Colonic mucosa (tissue), 4 donors: ENCODE measurements at regions not wholly inside any gene's neighbourhood (a gene's known extent, or its start where the extent isn't known, plus 50 kb on each side); places are given as distances from the start of the nearest gene placed in this dataset.
"Not testable (repeated sequence)": the region's sequence is repeated elsewhere in the genome, so short reads cannot be mapped to it uniquely, and the experiment has no call there.

ENCODE experiments used
- DNase-seq: peaks from one replicate; pipeline ENCODE4 v3.0.0-alpha.2; 2020
- H3K27ac ChIP-seq: fragments of 200-600 bp; one replicate; pipeline ENCODE4 v1.8.0; 2021
- H3K27me3 ChIP-seq: fragments of 200-600 bp; one replicate; pipeline ENCODE4 v1.8.0; 2021
- H3K36me3 ChIP-seq: fragments of 200-600 bp; one replicate; pipeline ENCODE4 v1.8.0; 2021
- H3K4me1 ChIP-seq: fragments of 200-600 bp; one replicate; pipeline ENCODE4 v1.8.0; 2021; ENCODE audit warnings: mild to moderate bottlenecking
- H3K4me3 ChIP-seq: fragments of 200-600 bp; one replicate; pipeline ENCODE4 v1.8.0; 2021
- H3K9ac ChIP-seq, 2 donors: one replicate each; pipeline ENCODE4 v1.7.0; 2013; ENCODE audit warnings: control low read depth in 2 of 2, low read depth in 2 of 2, low read length in 2 of 2
- H3K9me3 ChIP-seq: fragments of 200-600 bp; one replicate; pipeline ENCODE4 v1.8.0; 2021
- intact Hi-C: fragments of 100-400 bp; cut with DNase I; formaldehyde crosslinking; loops from one replicate; pipeline ENCODE4 v1.14.1; 2022
- TF ChIP-seq, protein P1 (sequence below): fragments of 200-600 bp; IDR thresholded peaks from one replicate; pipeline ENCODE4 v1.8.0; 2022; ENCODE audit warnings: antibody characterized with exemption, mild to moderate bottlenecking
- donor health status: healthy.
- donor health status: DM: no; HTN: no; CAD: no.
- donor health status: DM: no; HTN: no; CAD: no.

DNA sequence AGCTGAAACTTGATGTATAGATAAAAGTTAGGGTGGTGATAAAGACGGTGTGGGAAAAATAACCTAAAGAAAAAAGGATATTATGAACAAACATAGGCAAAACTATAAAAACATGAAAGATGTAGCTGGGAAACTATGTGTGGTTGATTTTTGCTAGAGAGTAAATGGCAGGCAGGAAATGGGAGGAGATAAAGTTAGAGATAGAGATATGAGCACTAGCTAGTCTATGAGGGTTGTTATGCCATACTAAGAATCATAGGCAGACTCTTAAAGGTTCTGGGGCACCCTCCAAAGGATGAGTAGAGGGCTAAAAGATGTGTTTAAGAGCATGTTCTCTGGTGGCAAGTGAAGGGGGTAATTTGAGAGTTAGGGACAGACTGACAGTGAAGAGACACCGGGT lies 1109.2 kb downstream of the GATA3 start:
- H3K27ac ChIP-seq, result no peak overlapping the region
- intact Hi-C loops, result no loop called here
- H3K27me3 ChIP-seq, result no peaks in the 10 kb centered on the region
- no peak overlapping the region for H3K9ac ChIP-seq
- no peaks in the 10 kb centered on the region for H3K9me3 ChIP-seq
- DNase-seq, result no peak
- H3K4me1 ChIP-seq, result no peaks in the 10 kb centered on the region
- TF ChIP-seq, protein P1, sequence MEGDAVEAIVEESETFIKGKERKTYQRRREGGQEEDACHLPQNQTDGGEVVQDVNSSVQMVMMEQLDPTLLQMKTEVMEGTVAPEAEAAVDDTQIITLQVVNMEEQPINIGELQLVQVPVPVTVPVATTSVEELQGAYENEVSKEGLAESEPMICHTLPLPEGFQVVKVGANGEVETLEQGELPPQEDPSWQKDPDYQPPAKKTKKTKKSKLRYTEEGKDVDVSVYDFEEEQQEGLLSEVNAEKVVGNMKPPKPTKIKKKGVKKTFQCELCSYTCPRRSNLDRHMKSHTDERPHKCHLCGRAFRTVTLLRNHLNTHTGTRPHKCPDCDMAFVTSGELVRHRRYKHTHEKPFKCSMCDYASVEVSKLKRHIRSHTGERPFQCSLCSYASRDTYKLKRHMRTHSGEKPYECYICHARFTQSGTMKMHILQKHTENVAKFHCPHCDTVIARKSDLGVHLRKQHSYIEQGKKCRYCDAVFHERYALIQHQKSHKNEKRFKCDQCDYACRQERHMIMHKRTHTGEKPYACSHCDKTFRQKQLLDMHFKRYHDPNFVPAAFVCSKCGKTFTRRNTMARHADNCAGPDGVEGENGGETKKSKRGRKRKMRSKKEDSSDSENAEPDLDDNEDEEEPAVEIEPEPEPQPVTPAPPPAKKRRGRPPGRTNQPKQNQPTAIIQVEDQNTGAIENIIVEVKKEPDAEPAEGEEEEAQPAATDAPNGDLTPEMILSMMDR, result no peak
- H3K4me3 ChIP-seq, result no peak overlapping the region
- H3K36me3 ChIP-seq, result no peaks in the 10 kb centered on the region

DNA sequence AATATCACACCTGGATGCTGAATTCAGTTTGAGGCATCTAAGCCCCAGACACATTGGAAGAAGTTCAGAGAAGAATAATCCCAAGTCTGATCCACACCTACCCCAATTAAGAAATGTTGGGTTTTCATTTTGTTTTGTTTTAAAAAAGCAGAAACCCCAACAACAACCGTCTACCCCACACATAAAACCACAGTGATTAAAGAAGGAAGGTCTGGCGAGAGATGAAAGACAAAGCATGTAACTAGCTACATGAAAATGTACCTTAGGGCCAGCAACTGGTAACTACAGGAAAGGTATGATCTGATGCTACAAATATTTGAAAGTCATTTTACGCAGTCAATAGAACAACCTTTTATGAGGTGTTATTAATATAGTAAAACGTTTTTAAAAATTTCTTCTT lies 1112.3 kb downstream of the GATA3 start:
- DNase-seq, result no peak
- intact Hi-C loops, result no loop called here
- TF ChIP-seq, protein P1, result no peak
- no peak overlapping the region for H3K9ac ChIP-seq
- no peak overlapping the region for H3K27ac ChIP-seq
- H3K36me3 ChIP-seq, result no peaks in the 10 kb centered on the region
- no peaks in the 10 kb centered on the region for H3K27me3 ChIP-seq
- no peak overlapping the region for H3K4me3 ChIP-seq
- H3K9me3 ChIP-seq, result no peaks in the 10 kb centered on the region
- no peaks in the 10 kb centered on the region for H3K4me1 ChIP-seq

DNA sequence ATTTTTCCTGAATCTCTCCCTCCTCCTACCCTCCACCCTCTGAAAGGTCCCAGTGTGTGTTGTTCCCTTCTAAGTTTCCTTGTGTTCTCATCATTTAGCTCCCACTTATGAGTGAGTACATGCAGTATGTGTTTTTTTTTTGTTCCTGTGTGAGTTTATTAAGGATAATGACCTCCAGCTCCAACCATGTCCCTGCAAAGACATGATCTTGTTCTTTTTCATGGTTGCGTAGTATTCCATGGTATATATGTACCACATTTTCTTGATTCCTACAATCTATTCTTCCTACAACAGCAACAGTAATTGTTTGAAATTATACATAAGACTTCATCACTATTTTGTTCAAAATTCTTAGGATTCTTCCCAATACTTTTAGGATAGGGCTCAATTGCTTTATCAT lies 1117.8 kb downstream of the GATA3 start:
- Histone ChIP-seq H3K27me3 (no peaks in the 10 kb centered on the region), H3K36me3 (no peaks in the 10 kb centered on the region), H3K4me1 (no peaks in the 10 kb centered on the region), H3K9ac (no peak overlapping the region), H3K27ac (no peak overlapping the region), H3K9me3 (no peaks in the 10 kb centered on the region), H3K4me3 (no peak overlapping the region)
- intact Hi-C loops, result no loop called here
- DNase-seq, result no peak
- TF ChIP-seq, protein P1, result no peak

DNA sequence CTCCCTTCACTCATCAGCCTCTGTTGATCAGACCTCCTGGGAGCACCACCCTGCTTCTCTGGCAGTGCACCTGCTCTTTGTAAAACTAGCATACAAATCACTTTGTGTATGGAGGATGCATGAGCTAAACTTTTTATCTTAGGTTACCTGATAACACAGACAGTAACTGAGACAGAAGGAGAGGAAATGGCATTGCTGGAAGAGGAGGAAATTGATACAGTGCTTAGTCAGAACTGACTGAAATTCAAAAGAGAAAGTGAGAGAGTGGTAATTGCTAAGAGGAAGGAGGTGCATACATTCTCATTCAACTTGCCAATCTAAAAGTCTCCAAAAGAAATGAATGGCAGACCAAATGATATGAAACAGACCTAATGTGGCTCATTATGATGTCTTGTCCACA lies 1120.7 kb downstream of the GATA3 start:
- Histone ChIP-seq H3K4me1 (no peaks in the 10 kb centered on the region), H3K9me3 (no peaks in the 10 kb centered on the region), H3K4me3 (no peak overlapping the region), H3K27ac (no peak overlapping the region), H3K27me3 (no peaks in the 10 kb centered on the region), H3K36me3 (no peaks in the 10 kb centered on the region), H3K9ac (no peak overlapping the region)
- intact Hi-C loops, result no loop called here
- TF ChIP-seq, protein P1, result no peak
- no peak for DNase-seq

DNA sequence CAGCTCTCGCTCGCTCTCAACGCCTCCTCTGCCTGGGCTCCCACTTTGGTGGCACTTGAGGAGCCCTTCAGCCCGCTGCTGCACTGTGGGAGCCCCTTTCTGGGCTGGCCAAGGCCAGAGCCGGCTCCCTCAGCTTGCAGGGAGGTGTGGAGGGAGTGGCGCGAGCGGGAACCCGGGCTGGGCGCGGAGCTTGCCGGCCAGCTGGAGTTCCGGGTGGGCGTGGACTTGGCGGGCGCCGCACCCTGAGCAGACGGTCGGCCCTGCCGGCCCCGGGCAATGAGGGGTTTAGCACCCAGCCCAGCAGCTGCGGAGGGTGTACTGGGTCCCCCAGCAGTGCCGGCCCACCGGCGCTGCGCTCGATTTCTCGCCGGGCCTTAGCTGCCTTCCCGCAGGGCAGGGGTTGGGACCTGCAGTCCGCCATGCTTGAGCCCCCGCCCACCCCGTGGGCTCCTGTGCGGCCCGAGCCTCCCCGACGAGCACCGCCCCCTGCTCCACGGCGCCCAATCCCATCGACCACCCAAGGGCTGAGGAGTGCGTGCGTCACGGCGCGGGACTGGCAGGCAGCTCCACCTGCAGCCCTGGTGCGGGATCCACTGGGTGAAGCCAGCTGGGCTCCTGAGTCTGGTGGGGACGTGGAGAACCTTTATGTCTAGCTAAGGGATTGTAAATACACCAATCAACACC lies 1128.9 kb downstream of the GATA3 start:
- H3K4me3 ChIP-seq, H3K9me3 ChIP-seq, H3K9ac ChIP-seq, H3K36me3 ChIP-seq, DNase-seq, intact Hi-C loops, H3K27ac ChIP-seq, H3K27me3 ChIP-seq, H3K4me1 ChIP-seq: not testable (repeated sequence)

DNA sequence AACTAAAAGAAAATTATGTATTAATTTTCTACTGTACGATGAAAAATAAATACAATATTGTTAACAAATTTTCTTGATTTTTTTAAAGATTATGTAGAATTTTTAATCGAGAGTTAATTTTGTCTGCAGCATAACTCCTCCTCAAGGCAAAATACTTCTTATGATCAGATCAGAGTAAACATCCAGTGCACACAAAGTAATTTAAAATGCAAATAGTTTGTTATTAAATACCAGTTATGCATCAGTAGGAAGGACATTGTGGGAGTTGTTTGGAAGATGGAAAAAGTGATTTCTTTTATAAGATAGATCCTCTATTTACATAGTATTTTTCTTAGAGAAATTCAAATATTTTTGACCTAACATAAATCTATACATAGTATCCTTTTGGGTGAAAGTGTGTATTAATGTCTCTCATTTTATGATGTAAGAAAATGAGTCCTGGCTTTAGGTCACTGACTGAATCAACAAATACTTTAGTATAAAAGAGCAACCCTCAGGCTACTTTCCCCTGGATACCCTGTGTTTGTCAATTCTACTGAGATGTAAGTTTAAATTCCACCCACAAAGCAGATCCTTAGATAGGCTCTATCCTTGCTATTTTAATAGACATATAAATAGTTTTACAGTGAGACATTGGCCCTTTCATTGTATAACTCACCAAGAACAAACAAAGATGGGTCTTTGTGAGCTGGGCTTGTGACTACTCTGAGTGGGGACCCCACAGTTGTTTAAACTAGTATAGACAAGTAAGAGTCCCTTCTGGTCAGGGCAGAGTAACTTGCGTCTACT lies 1133.7 kb downstream of the GATA3 start:
- TF ChIP-seq, protein P1, result no peak
- no peak for DNase-seq
- no peaks in the 10 kb centered on the region for H3K36me3 ChIP-seq
- H3K4me1 ChIP-seq, result no peaks in the 10 kb centered on the region
- H3K4me3 ChIP-seq, result no peak overlapping the region
- intact Hi-C loops, result no loop called here
- H3K9ac ChIP-seq, result no peak overlapping the region
- no peak overlapping the region for H3K27ac ChIP-seq
- H3K9me3 ChIP-seq, result no peaks in the 10 kb centered on the region
- no peaks in the 10 kb centered on the region for H3K27me3 ChIP-seq
